K562 (cell line): ENCODE measurements at regions not wholly inside any gene's neighbourhood (a gene's known extent, or its start where the extent isn't known, plus 50 kb on each side); places are given as distances from the start of the nearest gene placed in this dataset.

ENCODE experiments used
- AFF1 ChIP-seq, 2 experiments: fragments of 450-650 bp; IDR thresholded peaks; 2 replicates each; pipeline ENCODE4 v1.6.1; 2018; ENCODE audit warnings: mild to moderate bottlenecking in 2 of 2, low read depth in 1 of 2; ENCODE audit not compliant: partially characterized antibody in 2 of 2
- ARNT ChIP-seq, 2 experiments: fragments of 450-650 bp; IDR thresholded peaks; 2 replicates each; pipeline ENCODE4 v1.6.1; 2016; ENCODE audit warnings: mild to moderate bottlenecking in 1 of 2
- ATF1 ChIP-seq, 2 experiments: fragments of 450-650 bp in 1 of 2; IDR thresholded peaks; 2 replicates each; pipeline ENCODE4 v1.6.1; 2016; ENCODE audit warnings: missing compliant biosample characterization in 1 of 2, missing genetic modification characterization in 1 of 2
- ATF4 ChIP-seq: fragments of 450-650 bp; formaldehyde crosslinking; IDR thresholded peaks from 2 replicates; pipeline ENCODE4 v1.4.0; 2022; ENCODE audit warnings: mild to moderate bottlenecking, moderate library complexity
- ATF7 ChIP-seq: fragments of 450-650 bp; IDR thresholded peaks from 2 replicates; pipeline ENCODE4 v1.7.1; 2014; ENCODE audit warnings: mild to moderate bottlenecking, moderate library complexity
- CHD4 ChIP-seq: fragments of 200-600 bp; sonication (generic); IDR thresholded peaks from 3 replicates; pipeline ENCODE4 v1.6.1; 2012; ENCODE audit warnings: low read depth, mild to moderate bottlenecking, mixed read lengths, low read length, inconsistent platforms; ENCODE audit not compliant: insufficient read depth, insufficient replicate concordance, poor library complexity, severe bottlenecking
- CREB5 ChIP-seq: fragments of 250-450 bp; sonication (Bioruptor Pico); IDR thresholded peaks from 2 replicates; pipeline ENCODE4 v1.5.0; 2020; ENCODE audit warnings: mild to moderate bottlenecking
- FOXJ2 ChIP-seq: fragments of 200-800 bp; sonication (Bioruptor generic); IDR thresholded peaks from 2 replicates; pipeline ENCODE4 v1.6.1; 2016; ENCODE audit warnings: missing genetic modification characterization, missing compliant biosample characterization
- FOXK1 ChIP-seq: sonication (generic); formaldehyde crosslinking; IDR thresholded peaks from 2 replicates; pipeline ENCODE4 v1.8.0; 2022; ENCODE audit warnings: missing genetic modification reagents, mild to moderate bottlenecking, borderline replicate concordance
- HES1 ChIP-seq: fragments of 450-650 bp; IDR thresholded peaks from 2 replicates; pipeline ENCODE4 v1.6.1; 2016; ENCODE audit warnings: low read depth, mild to moderate bottlenecking, moderate library complexity
- MEIS2 ChIP-seq: fragments of 450-650 bp; IDR thresholded peaks from 2 replicates; pipeline ENCODE4 v1.6.1; 2014; ENCODE audit warnings: mild to moderate bottlenecking; ENCODE audit not compliant: partially characterized antibody
- NONO ChIP-seq, 2 experiments: fragments of 200-400 bp in 1 of 2; fragments of 450-650 bp in 1 of 2; formaldehyde crosslinking in 1 of 2; IDR thresholded peaks; 2 replicates each; pipeline ENCODE4 v1.6.1; 2017; ENCODE audit warnings: low read depth in 2 of 2, mild to moderate bottlenecking in 2 of 2, moderate library complexity in 2 of 2, low read length in 1 of 2
- ZEB2 ChIP-seq: fragments of 450-650 bp; IDR thresholded peaks from 2 replicates; pipeline ENCODE4 v1.6.1; 2016
- ZFP30 ChIP-seq: fragments of 250-450 bp; sonication (Bioruptor Pico); IDR thresholded peaks from 2 replicates; pipeline ENCODE4 v1.8.0; 2022; ENCODE audit warnings: moderate library complexity, mild to moderate bottlenecking, inconsistent platforms, borderline replicate concordance
- ZKSCAN3 ChIP-seq: fragments of 250-450 bp; sonication (Bioruptor Pico); IDR thresholded peaks from 2 replicates; pipeline ENCODE4 v1.4.0; 2020
- ZNF197 ChIP-seq: fragments of 200-800 bp; sonication (Bioruptor generic); IDR thresholded peaks from 2 replicates; pipeline ENCODE4 v1.6.1; 2016; ENCODE audit warnings: low read depth, missing genetic modification characterization, missing compliant biosample characterization
- ZSCAN29 ChIP-seq: fragments of 450-650 bp; IDR thresholded peaks from 2 replicates; pipeline ENCODE4 v1.6.1; 2017
- TF ChIP-seq, protein P1 (sequence below): fragments of 250-450 bp; sonication (Bioruptor Pico); IDR thresholded peaks from 2 replicates; pipeline ENCODE4 v1.4.0; 2020; ENCODE audit warnings: borderline replicate concordance
- TF ChIP-seq, protein P2 (sequence below): fragments of 450-650 bp; formaldehyde crosslinking; IDR thresholded peaks from 2 replicates; pipeline ENCODE4 v1.4.0; 2022; ENCODE audit warnings: missing genetic modification characterization

DNA sequence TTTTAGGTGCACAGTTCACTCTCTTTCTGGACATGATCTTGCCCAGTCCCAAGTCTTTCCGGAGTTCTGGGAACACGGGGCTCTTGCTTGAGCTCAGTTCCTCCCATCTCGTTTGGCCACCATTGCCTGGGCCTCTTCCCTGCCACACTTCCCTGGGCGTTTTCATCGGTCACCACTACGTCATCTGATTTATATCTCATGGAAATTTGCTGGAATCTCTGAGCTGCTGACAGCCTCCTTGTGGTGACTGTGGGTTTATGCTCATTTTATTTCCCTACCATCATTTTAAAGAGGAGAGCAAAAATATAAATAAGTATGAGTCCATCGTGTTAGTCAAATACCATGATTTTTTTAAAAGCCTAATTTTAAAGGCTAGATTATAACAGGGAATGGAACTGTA is 449.1 kb upstream of the KAZN start (continued):
- TF ChIP-seq ZKSCAN3 (no peak), ZSCAN29 (no peak), ZEB2 (no peak), FOXJ2 (tag) (no peak), ATF7 (peak; percentile 89), AFF1 (IDR thresholded peaks at IDR 0.05; ENCODE audit: low read depth in 1 of 2, partially characterized antibody in 2 of 2) (no peak), ZFP30 (CRISPR knock-in tag) (no peak), ATF1 (CRISPR knock-in tag; IDR thresholded peaks at IDR 0.05) (no peak), ATF1 (tag; IDR thresholded peaks at IDR 0.05) (peak; percentile 50), CREB5 (no peak), CHD4 (no peak), HES1 (no peak), MEIS2 (peak; percentile 33), ARNT (IDR thresholded peaks at IDR 0.05) (no peak), ZNF197 (CRISPR knock-in tag) (no peak), ATF4 (CRISPR knock-in tag) (no peak), NONO (IDR thresholded peaks at IDR 0.05; ENCODE audit: low read depth in 2 of 2, low read length in 1 of 2) (no peak), FOXK1 (CRISPR knock-in tag) (no peak)
- TF ChIP-seq, protein P1, sequence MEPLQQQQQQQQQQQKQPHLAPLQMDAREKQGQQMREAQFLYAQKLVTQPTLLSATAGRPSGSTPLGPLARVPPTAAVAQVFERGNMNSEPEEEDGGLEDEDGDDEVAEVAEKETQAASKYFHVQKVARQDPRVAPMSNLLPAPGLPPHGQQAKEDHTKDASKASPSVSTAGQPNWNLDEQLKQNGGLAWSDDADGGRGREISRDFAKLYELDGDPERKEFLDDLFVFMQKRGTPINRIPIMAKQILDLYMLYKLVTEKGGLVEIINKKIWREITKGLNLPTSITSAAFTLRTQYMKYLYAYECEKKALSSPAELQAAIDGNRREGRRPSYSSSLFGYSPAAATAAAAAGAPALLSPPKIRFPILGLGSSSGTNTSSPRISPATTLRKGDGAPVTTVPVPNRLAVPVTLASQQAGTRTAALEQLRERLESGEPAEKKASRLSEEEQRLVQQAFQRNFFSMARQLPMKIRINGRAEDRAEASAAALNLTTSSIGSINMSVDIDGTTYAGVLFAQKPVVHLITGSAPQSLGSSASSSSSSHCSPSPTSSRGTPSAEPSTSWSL = no peak
- TF ChIP-seq, protein P2, sequence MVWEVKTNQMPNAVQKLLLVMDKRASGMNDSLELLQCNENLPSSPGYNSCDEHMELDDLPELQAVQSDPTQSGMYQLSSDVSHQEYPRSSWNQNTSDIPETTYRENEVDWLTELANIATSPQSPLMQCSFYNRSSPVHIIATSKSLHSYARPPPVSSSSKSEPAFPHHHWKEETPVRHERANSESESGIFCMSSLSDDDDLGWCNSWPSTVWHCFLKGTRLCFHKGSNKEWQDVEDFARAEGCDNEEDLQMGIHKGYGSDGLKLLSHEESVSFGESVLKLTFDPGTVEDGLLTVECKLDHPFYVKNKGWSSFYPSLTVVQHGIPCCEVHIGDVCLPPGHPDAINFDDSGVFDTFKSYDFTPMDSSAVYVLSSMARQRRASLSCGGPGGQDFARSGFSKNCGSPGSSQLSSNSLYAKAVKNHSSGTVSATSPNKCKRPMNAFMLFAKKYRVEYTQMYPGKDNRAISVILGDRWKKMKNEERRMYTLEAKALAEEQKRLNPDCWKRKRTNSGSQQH = no peak
